Upper lobe of left lung (tissue), 4 donors: ENCODE measurements at regions not wholly inside any gene's neighbourhood (a gene's known extent, or its start where the extent isn't known, plus 50 kb on each side); places are given as distances from the start of the nearest gene placed in this dataset.

ENCODE experiments used
- POLR2A ChIP-seq, 4 donors: fragments of 450-650 bp; IDR thresholded peaks; one replicate each; pipeline ENCODE4 v1.5.1; 2016 to 2017; ENCODE audit warnings: antibody characterized with exemption in 4 of 4, mild to moderate bottlenecking in 2 of 4
- POLR2AphosphoS5 ChIP-seq, 2 donors: sonication (generic); formaldehyde crosslinking; IDR thresholded peaks; one replicate each; pipeline ENCODE4 v1.5.1; 2017; ENCODE audit warnings: antibody characterized with exemption in 2 of 2
- TF ChIP-seq, protein P1 (sequence below), 6 experiments: fragments of 450-650 bp in 4 of 6; fragments of 200-600 bp in 2 of 6; sonication (generic) in 2 of 6; IDR thresholded peaks; one replicate each; pipeline ENCODE4 v1.5.1; 2016 to 2019; ENCODE audit warnings: antibody characterized with exemption in 6 of 6

DNA sequence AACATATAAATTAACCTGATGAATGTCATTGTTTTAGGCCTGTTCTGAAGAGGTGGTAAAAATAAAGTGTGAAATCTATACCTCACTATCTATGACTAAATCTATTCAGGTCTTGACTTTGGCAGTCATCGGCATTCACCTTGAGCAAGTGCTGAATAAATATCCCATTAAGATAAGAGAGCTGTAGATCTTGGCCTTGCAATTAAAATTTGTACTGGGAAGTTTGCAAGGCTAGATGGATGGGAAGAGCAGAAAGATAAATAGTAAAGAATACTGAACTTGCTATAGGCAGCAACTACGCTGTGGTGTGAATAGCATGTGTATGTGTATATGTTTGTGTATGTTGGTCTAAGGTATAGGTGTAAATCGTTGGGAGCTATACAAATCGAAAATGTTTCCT is 325.9 kb upstream of the PRICKLE1 start:
- TF ChIP-seq, protein P1, sequence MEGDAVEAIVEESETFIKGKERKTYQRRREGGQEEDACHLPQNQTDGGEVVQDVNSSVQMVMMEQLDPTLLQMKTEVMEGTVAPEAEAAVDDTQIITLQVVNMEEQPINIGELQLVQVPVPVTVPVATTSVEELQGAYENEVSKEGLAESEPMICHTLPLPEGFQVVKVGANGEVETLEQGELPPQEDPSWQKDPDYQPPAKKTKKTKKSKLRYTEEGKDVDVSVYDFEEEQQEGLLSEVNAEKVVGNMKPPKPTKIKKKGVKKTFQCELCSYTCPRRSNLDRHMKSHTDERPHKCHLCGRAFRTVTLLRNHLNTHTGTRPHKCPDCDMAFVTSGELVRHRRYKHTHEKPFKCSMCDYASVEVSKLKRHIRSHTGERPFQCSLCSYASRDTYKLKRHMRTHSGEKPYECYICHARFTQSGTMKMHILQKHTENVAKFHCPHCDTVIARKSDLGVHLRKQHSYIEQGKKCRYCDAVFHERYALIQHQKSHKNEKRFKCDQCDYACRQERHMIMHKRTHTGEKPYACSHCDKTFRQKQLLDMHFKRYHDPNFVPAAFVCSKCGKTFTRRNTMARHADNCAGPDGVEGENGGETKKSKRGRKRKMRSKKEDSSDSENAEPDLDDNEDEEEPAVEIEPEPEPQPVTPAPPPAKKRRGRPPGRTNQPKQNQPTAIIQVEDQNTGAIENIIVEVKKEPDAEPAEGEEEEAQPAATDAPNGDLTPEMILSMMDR (IDR thresholded peaks at IDR 0.05), result no peak
- TF ChIP-seq POLR2A (IDR thresholded peaks at IDR 0.05) (no peak), POLR2AphosphoS5 (IDR thresholded peaks at IDR 0.05) (no peak)
